Prostate gland (tissue), 2 donors: ENCODE measurements at regions not wholly inside any gene's neighbourhood (a gene's known extent, or its start where the extent isn't known, plus 50 kb on each side); places are given as distances from the start of the nearest gene placed in this dataset.

ENCODE experiments used
- DNase-seq: peaks from one replicate; pipeline ENCODE4 v3.0.0-alpha.2; 2019; ENCODE audit warnings: low spot score
- H3K27ac ChIP-seq, 2 donors: fragments of 200-600 bp; sonication (generic); 2 replicates each; pipeline ENCODE4 v1.5.1; 2017 to 2019
- H3K27me3 ChIP-seq: fragments of 200-600 bp; sonication (generic); replicated peaks from 2 replicates; pipeline ENCODE4 v1.5.1; 2019; ENCODE audit not compliant: insufficient read depth
- H3K36me3 ChIP-seq, 2 donors: fragments of 200-600 bp; sonication (generic); 1 replicate in 1 of 2; 2 replicates in 1 of 2; pipeline versions ENCODE4 v1.5.1 to v1.8.1; 2017 to 2019
- H3K4me1 ChIP-seq: fragments of 200-600 bp; sonication (generic); replicated peaks from 2 replicates; pipeline ENCODE4 v1.5.1; 2019
- H3K4me3 ChIP-seq, 2 donors: fragments of 200-600 bp; sonication (generic); 2 replicates each; pipeline ENCODE4 v1.5.1; 2017 to 2019
- H3K9me3 ChIP-seq: fragments of 200-600 bp; sonication (generic); 2 replicates; pipeline ENCODE4 v1.5.1; 2017
- POLR2A ChIP-seq: fragments of 450-650 bp; IDR thresholded peaks from one replicate; pipeline ENCODE4 v1.6.1; 2016; ENCODE audit warnings: antibody characterized with exemption, mild to moderate bottlenecking
- POLR2AphosphoS5 ChIP-seq: sonication (generic); formaldehyde crosslinking; IDR thresholded peaks from one replicate; pipeline ENCODE4 v1.6.1; 2017; ENCODE audit warnings: antibody characterized with exemption
- WGBS: methylation state at CpG from one replicate; pipeline ENCODE4 v1.1.5; 2018; 5-methylcytosine and 5-hydroxymethylcytosine counted together
- intact Hi-C: fragments of 100-400 bp; cut with DNase I; formaldehyde crosslinking; loops from one replicate; pipeline ENCODE4 v1.14.2; 2022
- TF ChIP-seq, protein P1 (sequence below), 4 experiments: fragments of 200-600 bp in 2 of 4; fragments of 450-650 bp in 2 of 4; sonication (generic) in 2 of 4; IDR thresholded peaks; 1 replicate in 3 of 4; 2 replicates in 1 of 4; pipeline ENCODE4 v1.5.1; 2016 to 2019; ENCODE audit warnings: antibody characterized with exemption in 4 of 4, mild to moderate bottlenecking in 2 of 4, moderate library complexity in 2 of 4

DNA sequence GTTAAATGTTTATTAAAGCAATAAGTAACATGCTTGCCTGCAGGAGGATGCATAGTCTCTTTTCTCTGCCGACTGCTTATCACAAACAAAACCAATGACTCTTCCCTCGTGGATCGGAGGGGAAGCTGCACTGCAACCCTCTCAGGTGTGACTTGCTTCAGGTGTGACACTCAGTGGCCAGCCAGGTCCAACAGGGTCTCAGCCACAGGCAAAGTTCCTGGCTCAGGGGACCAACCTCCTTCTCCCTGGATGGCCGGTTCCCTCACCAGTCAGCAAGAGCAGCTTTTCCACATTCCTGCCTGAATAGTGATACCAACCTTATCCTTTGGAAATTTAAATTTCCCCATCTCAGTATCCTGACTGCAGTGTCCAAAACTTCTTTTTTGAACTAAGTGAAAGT, 383.5 kb downstream of the CMPK2 start:
- no peak for DNase-seq
- intact Hi-C loops = no loop called here
- Histone ChIP-seq H3K36me3 (no peaks in the 10 kb centered on the region), H3K4me1 (no peaks in the 10 kb centered on the region), H3K9me3 (no peaks in the 10 kb centered on the region), H3K27ac (no peak overlapping the region), H3K4me3 (no peak overlapping the region), H3K27me3 (no peaks in the 10 kb centered on the region)
- 38% methylated on average over 4 of the region's 4 CpGs for WGBS
- TF ChIP-seq POLR2AphosphoS5 (no peak), POLR2A (no peak)
- TF ChIP-seq, protein P1, sequence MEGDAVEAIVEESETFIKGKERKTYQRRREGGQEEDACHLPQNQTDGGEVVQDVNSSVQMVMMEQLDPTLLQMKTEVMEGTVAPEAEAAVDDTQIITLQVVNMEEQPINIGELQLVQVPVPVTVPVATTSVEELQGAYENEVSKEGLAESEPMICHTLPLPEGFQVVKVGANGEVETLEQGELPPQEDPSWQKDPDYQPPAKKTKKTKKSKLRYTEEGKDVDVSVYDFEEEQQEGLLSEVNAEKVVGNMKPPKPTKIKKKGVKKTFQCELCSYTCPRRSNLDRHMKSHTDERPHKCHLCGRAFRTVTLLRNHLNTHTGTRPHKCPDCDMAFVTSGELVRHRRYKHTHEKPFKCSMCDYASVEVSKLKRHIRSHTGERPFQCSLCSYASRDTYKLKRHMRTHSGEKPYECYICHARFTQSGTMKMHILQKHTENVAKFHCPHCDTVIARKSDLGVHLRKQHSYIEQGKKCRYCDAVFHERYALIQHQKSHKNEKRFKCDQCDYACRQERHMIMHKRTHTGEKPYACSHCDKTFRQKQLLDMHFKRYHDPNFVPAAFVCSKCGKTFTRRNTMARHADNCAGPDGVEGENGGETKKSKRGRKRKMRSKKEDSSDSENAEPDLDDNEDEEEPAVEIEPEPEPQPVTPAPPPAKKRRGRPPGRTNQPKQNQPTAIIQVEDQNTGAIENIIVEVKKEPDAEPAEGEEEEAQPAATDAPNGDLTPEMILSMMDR (IDR thresholded peaks at IDR 0.05) = no peak

DNA sequence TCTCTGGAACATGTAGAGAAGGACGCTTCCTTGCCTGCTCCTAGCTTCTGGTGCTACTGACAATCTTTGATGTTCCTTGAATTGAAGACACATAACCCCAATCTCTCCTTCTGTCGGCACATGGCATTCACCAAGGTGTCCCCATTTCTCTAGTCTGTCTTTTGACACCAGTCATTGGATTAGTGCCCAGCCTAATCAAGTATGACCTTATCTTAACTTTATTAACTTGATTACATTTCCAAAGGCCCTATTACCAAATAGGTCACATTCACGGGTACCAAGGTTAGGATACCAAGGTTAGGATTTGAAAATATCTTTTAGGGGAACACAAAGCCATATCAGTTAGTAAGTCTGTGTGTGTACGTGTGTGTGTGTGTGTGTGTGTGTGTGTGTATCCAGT, 377.9 kb downstream of the CMPK2 start:
- no peaks in the 10 kb centered on the region for H3K9me3 ChIP-seq
- H3K4me1 ChIP-seq = no peaks in the 10 kb centered on the region
- TF ChIP-seq POLR2A (no peak), POLR2AphosphoS5 (no peak)
- TF ChIP-seq, protein P1 (IDR thresholded peaks at IDR 0.05) = no peak
- H3K27ac ChIP-seq = no peak overlapping the region
- intact Hi-C loops = no loop called here
- no peak for DNase-seq
- H3K4me3 ChIP-seq = no peak overlapping the region
- no peaks in the 10 kb centered on the region for H3K27me3 ChIP-seq
- WGBS = 77% methylated on average over 4 of the region's 4 CpGs
- H3K36me3 ChIP-seq = no peaks in the 10 kb centered on the region

DNA sequence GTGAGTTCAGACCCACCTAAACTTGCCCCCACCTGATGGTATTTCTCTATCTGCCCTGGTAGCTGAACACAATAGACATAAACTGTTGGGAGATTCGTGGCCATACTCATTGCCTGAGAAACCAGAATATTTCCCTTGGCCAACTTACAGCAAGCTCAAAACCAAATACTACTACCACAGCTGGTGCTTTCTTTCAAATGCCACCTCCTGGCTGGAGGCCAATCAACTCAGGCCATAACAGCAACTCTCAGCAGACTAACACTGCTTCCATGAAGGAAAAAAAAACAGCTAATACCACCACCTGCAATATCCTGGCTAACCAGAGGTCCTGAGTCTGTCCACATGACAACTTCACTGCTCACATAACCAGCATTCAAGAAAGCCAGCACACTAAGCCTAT, 373.1 kb downstream of the CMPK2 start:
- TF ChIP-seq, protein P1 (IDR thresholded peaks at IDR 0.05) = no peak
- TF ChIP-seq POLR2AphosphoS5 = no peak
- no peak for TF ChIP-seq POLR2A
- Histone ChIP-seq H3K27me3 (no peaks in the 10 kb centered on the region), H3K4me1 (no peaks in the 10 kb centered on the region), H3K36me3 (no peaks in the 10 kb centered on the region), H3K27ac (no peak overlapping the region), H3K4me3 (no peak overlapping the region), H3K9me3 (no peaks in the 10 kb centered on the region)
- intact Hi-C loops = no loop called here
- DNase-seq = no peak
- WGBS = 40% methylated on average over 1 of the region's 1 CpG

DNA sequence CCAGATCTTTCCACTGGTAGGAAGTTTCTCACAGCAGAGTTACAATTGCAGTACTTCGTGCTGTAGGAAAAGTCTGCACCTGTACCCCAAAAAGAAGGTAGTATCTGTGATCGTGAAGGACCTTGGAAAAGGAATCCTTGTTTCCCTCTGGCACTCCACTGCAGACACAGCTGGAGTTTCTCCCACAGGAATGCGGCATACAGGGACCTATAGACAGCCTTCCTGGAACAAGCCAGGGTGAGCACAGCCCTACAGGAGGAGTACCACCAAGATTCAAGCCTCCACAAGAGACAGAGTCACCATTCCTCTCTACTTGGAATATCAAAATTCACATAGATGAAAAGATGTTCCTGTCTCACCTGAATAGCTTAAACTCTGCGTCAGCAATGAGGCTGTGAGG, 372.4 kb downstream of the CMPK2 start:
- Histone ChIP-seq H3K27me3 (no peaks in the 10 kb centered on the region), H3K4me3 (no peak overlapping the region), H3K27ac (no peak overlapping the region), H3K4me1 (no peaks in the 10 kb centered on the region), H3K9me3 (no peaks in the 10 kb centered on the region), H3K36me3 (no peaks in the 10 kb centered on the region)
- 93% methylated on average over 4 of the region's 4 CpGs for WGBS
- TF ChIP-seq, protein P1 (IDR thresholded peaks at IDR 0.05) = no peak
- TF ChIP-seq POLR2A = no peak
- TF ChIP-seq POLR2AphosphoS5 = no peak
- intact Hi-C loops = no loop called here
- DNase-seq = no peak

DNA sequence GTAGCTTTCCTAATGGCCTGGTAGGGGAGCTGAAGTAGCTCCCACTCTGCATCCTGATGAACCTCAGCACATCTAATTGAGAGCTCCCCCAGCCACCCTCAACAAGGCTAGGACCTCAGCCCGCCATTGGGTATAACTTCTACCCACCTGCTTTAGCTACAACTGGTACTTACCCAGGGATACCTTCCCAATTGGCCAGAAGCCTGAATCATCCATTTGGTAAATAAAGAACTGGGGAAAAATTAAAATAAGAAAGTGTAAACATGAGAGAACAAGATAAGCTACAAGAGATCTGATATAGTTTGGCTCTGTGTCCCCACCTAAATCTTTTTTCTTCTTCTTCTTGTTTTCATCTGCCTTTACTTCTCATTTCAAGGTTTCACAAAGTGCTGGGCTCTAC, 372.0 kb downstream of the CMPK2 start:
- H3K36me3 ChIP-seq = no peaks in the 10 kb centered on the region
- H3K27ac ChIP-seq = no peak overlapping the region
- no peak overlapping the region for H3K4me3 ChIP-seq
- intact Hi-C loops = no loop called here
- H3K27me3 ChIP-seq = no peaks in the 10 kb centered on the region
- WGBS = 82% methylated on average over 1 of the region's 1 CpG
- no peaks in the 10 kb centered on the region for H3K9me3 ChIP-seq
- H3K4me1 ChIP-seq = no peaks in the 10 kb centered on the region
- TF ChIP-seq POLR2A = no peak
- TF ChIP-seq POLR2AphosphoS5 = no peak
- TF ChIP-seq, protein P1 (IDR thresholded peaks at IDR 0.05) = no peak
- DNase-seq = no peak
